GM23248 (cell line): ENCODE measurements at regions not wholly inside any gene's neighbourhood (a gene's known extent, or its start where the extent isn't known, plus 50 kb on each side); places are given as distances from the start of the nearest gene placed in this dataset.
"Not testable (repeated sequence)": the region's sequence is repeated elsewhere in the genome, so short reads cannot be mapped to it uniquely, and the experiment has no call there.

Experiments used
- DNase-seq: peaks from one replicate; pipeline ENCODE4 v3.0.0-alpha.2; 2015
- H2AFZ ChIP-seq: fragments of 200-600 bp; sonication (generic); 2 replicates; pipeline ENCODE4 v1.6.1; 2016; ENCODE audit warnings: antibody characterized with exemption
- H3F3A ChIP-seq: fragments of 200-600 bp; sonication (generic); 2 replicates; pipeline ENCODE4 v1.6.1; 2016; ENCODE audit warnings: mild to moderate bottlenecking, antibody characterized with exemption, mixed run types; ENCODE audit not compliant: insufficient read depth
- H3K27ac ChIP-seq: fragments of 200-600 bp; sonication (generic); 2 replicates; pipeline ENCODE4 v1.5.1; 2016; ENCODE audit warnings: mild to moderate bottlenecking
- H3K27me3 ChIP-seq: fragments of 200-600 bp; sonication (generic); replicated peaks from 2 replicates; pipeline ENCODE4 v1.6.1; 2016; ENCODE audit warnings: mild to moderate bottlenecking; ENCODE audit not compliant: insufficient read depth
- H3K36me3 ChIP-seq: fragments of 200-600 bp; sonication (generic); 2 replicates; pipeline ENCODE4 v1.6.1; 2016; ENCODE audit warnings: low read depth, mild to moderate bottlenecking
- H3K4me1 ChIP-seq: fragments of 200-600 bp; sonication (generic); 2 replicates; pipeline ENCODE4 v1.6.1; 2016; ENCODE audit warnings: mild to moderate bottlenecking; ENCODE audit not compliant: insufficient read depth
- H3K4me2 ChIP-seq: fragments of 200-600 bp; sonication (generic); one replicate; pipeline ENCODE4 v1.6.1; 2016; ENCODE audit warnings: mild to moderate bottlenecking; ENCODE audit not compliant: unreplicated experiment
- H3K4me3 ChIP-seq: fragments of 200-600 bp; sonication (generic); 2 replicates; pipeline ENCODE4 v1.5.1; 2016; ENCODE audit warnings: mild to moderate bottlenecking
- H3K79me2 ChIP-seq: fragments of 200-600 bp; sonication (generic); 2 replicates; pipeline ENCODE4 v1.6.1; 2016; ENCODE audit warnings: mild to moderate bottlenecking; ENCODE audit not compliant: insufficient read depth
- H3K9ac ChIP-seq: fragments of 200-600 bp; sonication (generic); 2 replicates; pipeline ENCODE4 v1.6.1; 2016; ENCODE audit warnings: mild to moderate bottlenecking
- H3K9me2 ChIP-seq: fragments of 200-600 bp; sonication (generic); 2 replicates; pipeline ENCODE4 v1.6.1; 2016; ENCODE audit warnings: mixed run types, mild to moderate bottlenecking, moderate library complexity; ENCODE audit not compliant: insufficient read depth
- H3K9me3 ChIP-seq: fragments of 200-600 bp; sonication (generic); one replicate; pipeline ENCODE4 v1.6.1; 2017; ENCODE audit warnings: low read depth
- H4K20me1 ChIP-seq: fragments of 200-600 bp; sonication (generic); 2 replicates; pipeline ENCODE4 v1.6.0; 2016; ENCODE audit not compliant: insufficient read depth
- EZH2 ChIP-seq: fragments of 200-600 bp; sonication (generic); IDR thresholded peaks from 2 replicates; pipeline ENCODE4 v1.6.1; 2018; ENCODE audit warnings: antibody characterized with exemption, mild to moderate bottlenecking; ENCODE audit not compliant: insufficient read depth, poor library complexity, severe bottlenecking
- EZH2phosphoT487 ChIP-seq: fragments of 200-600 bp; sonication (generic); IDR thresholded peaks from 2 replicates; pipeline ENCODE4 v1.6.1; 2018; ENCODE audit warnings: antibody characterized with exemption, moderate library complexity, mild to moderate bottlenecking, low read depth; ENCODE audit not compliant: insufficient read depth
- WGBS, 2 experiments: methylation state at CpG; one replicate each; pipeline ENCODE4 v1.1.6; 2015 to 2017; ENCODE audit warnings: low lambda C conversion rate in 2 of 2, low coverage in 1 of 2; ENCODE audit errors: missing lambda C conversion rate in 2 of 2; 5-methylcytosine and 5-hydroxymethylcytosine counted together
- in situ Hi-C: fragments of 300-500 bp; cut with MboI; formaldehyde crosslinking; loops from 2 replicates; pipeline ENCODE4 v1.15.0; 2020

GRCh38 chr5:23756779-23757178, 249.4 kb downstream of the PRDM9 start:
- Histone ChIP-seq H3K4me3 (no peak overlapping the region), H3K36me3 (no peaks in the 10 kb centered on the region), H3K4me2 (no peak overlapping the region), H3K27ac (no peak overlapping the region), H2AFZ (no peak overlapping the region), H4K20me1 (no peaks in the 10 kb centered on the region), H3F3A (no peaks in the 10 kb centered on the region), H3K9ac (no peak overlapping the region), H3K79me2 (no peaks in the 10 kb centered on the region), H3K9me3 (no peaks in the 10 kb centered on the region), H3K4me1 (no peaks in the 10 kb centered on the region), H3K27me3 (no peaks in the 10 kb centered on the region), H3K9me2 (no peaks in the 10 kb centered on the region)
- WGBS, 2 experiments: 17 to 27% methylated on average over 3 of the region's 3 CpGs
- no peak for DNase-seq
- TF ChIP-seq EZH2phosphoT487: no peak
- in situ Hi-C loops: no loop called here

GRCh38 chr5:23763170-23763569, 255.8 kb downstream of the PRDM9 start:
- Histone ChIP-seq H3K27me3 (no peaks in the 10 kb centered on the region), H3F3A (no peaks in the 10 kb centered on the region), H3K9me3 (no peaks in the 10 kb centered on the region), H2AFZ (no peak overlapping the region), H3K79me2 (no peaks in the 10 kb centered on the region), H3K36me3 (no peaks in the 10 kb centered on the region), H3K4me3 (no peak overlapping the region), H3K27ac (no peak overlapping the region), H3K9ac (no peak overlapping the region), H3K4me2 (no peak overlapping the region), H3K4me1 (no peaks in the 10 kb centered on the region), H3K9me2 (no peaks in the 10 kb centered on the region), H4K20me1 (no peaks in the 10 kb centered on the region)
- in situ Hi-C loops: no loop called here
- TF ChIP-seq EZH2phosphoT487 (no peak), EZH2 (no peak)
- no peak for DNase-seq
- WGBS, 2 experiments: 0 to 17% methylated on average over 1 of the region's 1 CpG

- no peaks in the 10 kb centered on the region for H3K4me1 ChIP-seq
- no peak overlapping the region for H2AFZ ChIP-seq
- H3K27ac ChIP-seq: no peak overlapping the region
- H3K9me3 ChIP-seq: no peaks in the 10 kb centered on the region
- H3K79me2 ChIP-seq: no peaks in the 10 kb centered on the region
- H3K9ac ChIP-seq: no peak overlapping the region
- H3F3A ChIP-seq: no peaks in the 10 kb centered on the region
- H3K36me3 ChIP-seq: no peaks in the 10 kb centered on the region
- no peaks in the 10 kb centered on the region for H3K27me3 ChIP-seq
- DNase-seq: no peak
- TF ChIP-seq EZH2phosphoT487 (no peak), EZH2 (no peak)
- H3K4me3 ChIP-seq: no peak overlapping the region
- WGBS, 2 experiments: 9 to 19% methylated on average over 3 of the region's 3 CpGs
- no peaks in the 10 kb centered on the region for H4K20me1 ChIP-seq
- in situ Hi-C loops: no loop called here
- H3K4me2 ChIP-seq: no peak overlapping the region
- H3K9me2 ChIP-seq: no peaks in the 10 kb centered on the region
Measured at GRCh38 chr5:23776684-23777083, 269.3 kb downstream of the PRDM9 start.

GRCh38 chr5:23800307-23800706, 292.9 kb downstream of the PRDM9 start:
- H2AFZ ChIP-seq, H3K9ac ChIP-seq, H3K4me3 ChIP-seq, in situ Hi-C loops, H3K9me2 ChIP-seq, H3F3A ChIP-seq, DNase-seq, H3K27ac ChIP-seq, H3K4me2 ChIP-seq, H4K20me1 ChIP-seq, H3K9me3 ChIP-seq, H3K79me2 ChIP-seq, H3K4me1 ChIP-seq, H3K27me3 ChIP-seq, H3K36me3 ChIP-seq: not testable (repeated sequence)
- WGBS, 2 experiments: 66% methylated on average over 4 of the region's 4 CpGs

GRCh38 chr5:23820765-23821471, 313.5 kb downstream of the PRDM9 start:
- 1 to 3% methylated on average over 5 of the region's 5 CpGs for WGBS, 2 experiments
- no peak overlapping the region for H3K27ac ChIP-seq
- H3K9me2 ChIP-seq: no peaks in the 10 kb centered on the region
- no peaks in the 10 kb centered on the region for H3K9me3 ChIP-seq
- no peaks in the 10 kb centered on the region for H3K27me3 ChIP-seq
- H3K4me3 ChIP-seq: no peak overlapping the region
- no peaks in the 10 kb centered on the region for H4K20me1 ChIP-seq
- TF ChIP-seq EZH2phosphoT487: no peak
- no peak for TF ChIP-seq EZH2
- no peak overlapping the region for H2AFZ ChIP-seq
- no peak overlapping the region for H3K4me2 ChIP-seq
- H3K9ac ChIP-seq: no peak overlapping the region
- no peaks in the 10 kb centered on the region for H3K4me1 ChIP-seq
- H3F3A ChIP-seq: no peaks in the 10 kb centered on the region
- DNase-seq: peak; percentile 84
- H3K79me2 ChIP-seq: no peaks in the 10 kb centered on the region
- in situ Hi-C loops: no loop called here
- no peaks in the 10 kb centered on the region for H3K36me3 ChIP-seq
